HG03457 (cell line): ENCODE measurements at regions not wholly inside any gene's neighbourhood (a gene's known extent, or its start where the extent isn't known, plus 50 kb on each side); places are given as distances from the start of the nearest gene placed in this dataset.

Experiments
- ATAC-seq: cut with Tn5 transposase; IDR thresholded peaks from one replicate; pipeline ENCODE4 v1.9.1; 2021; ENCODE audit warnings: moderate number of reproducible peaks; ENCODE audit not compliant: unreplicated experiment

- no peak for ATAC-seq
Observed at GRCh38 chr14:50036637-50037036, 79.7 kb downstream of the VCPKMT start.

GRCh38 chr14:50037240-50037639 lies 79.1 kb downstream of the VCPKMT start:
- no peak for ATAC-seq

DNA sequence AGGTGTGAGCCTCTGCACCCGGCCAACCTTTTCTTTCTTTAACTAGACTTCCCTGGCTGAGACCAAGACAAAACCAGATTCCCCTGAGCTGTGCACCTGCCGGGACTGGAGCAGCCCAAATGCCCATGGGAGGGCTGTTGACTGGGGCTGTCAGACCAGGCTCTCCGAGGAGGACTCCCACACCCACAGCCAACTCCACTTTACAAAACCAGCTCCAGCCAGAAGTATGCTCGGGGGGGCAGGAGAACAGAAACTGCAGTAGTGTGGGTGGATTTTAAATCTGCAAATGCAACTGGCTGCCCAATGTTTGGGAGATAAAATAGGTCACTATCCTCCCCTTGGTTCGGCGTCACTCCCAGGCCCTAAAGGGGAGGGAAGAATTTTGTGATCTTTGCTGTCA lies 78.5 kb downstream of the VCPKMT start:
- no peak for ATAC-seq

DNA sequence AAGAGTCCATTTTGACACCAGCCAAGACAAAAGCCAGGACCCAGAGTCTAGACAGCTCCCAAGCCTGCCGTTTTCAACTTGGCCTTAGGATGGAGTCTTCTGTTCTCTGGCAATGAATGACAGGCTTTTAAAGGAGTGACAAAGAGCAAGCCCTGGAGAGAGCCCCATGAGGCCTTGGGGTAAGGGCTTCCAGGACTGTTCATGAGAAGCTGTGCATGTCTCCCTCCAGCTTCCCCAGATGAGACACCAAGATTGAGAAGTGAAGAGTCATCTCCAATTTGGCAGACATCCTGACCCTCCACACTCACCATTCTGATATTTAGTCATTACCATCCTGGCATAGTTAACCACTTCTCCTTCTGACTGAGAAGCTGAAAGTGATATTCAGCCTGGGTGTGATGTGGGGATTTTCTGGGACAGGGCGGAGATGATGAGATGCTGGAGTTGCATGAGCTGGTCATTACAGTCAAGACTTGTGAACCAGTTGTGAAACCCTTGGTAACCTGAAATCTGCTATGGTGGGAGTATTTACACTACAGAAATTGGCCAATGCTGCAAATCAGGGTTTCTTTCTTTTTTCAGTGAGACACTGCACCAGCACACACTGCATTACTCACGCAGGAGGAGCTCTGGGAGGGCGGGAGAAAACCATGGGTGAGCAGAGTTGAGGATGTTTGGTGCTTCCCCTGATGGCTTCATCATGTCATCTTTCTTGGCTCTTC lies 77.8 kb downstream of the VCPKMT start:
- peak; percentile 83 for ATAC-seq

DNA sequence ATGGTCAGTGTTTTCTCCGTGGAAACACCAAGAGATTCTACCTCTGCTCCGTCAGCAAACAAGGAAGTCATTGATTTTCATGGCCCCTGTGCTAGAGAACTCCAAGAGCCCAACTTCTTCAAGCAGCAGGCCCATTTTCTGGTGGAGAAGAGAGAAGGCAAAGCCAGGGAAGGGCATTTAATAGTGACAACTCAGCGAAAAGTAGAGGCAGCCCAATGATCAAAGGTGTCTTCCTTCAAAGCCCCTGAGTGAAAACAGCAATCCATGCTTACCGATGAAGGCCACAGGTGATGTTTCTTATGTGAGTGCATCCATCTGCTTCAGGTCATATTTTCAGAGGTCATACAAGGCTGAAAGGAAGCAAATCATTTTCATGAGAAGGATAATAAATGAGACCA lies 77.3 kb downstream of the VCPKMT start:
- ATAC-seq, result no peak

DNA sequence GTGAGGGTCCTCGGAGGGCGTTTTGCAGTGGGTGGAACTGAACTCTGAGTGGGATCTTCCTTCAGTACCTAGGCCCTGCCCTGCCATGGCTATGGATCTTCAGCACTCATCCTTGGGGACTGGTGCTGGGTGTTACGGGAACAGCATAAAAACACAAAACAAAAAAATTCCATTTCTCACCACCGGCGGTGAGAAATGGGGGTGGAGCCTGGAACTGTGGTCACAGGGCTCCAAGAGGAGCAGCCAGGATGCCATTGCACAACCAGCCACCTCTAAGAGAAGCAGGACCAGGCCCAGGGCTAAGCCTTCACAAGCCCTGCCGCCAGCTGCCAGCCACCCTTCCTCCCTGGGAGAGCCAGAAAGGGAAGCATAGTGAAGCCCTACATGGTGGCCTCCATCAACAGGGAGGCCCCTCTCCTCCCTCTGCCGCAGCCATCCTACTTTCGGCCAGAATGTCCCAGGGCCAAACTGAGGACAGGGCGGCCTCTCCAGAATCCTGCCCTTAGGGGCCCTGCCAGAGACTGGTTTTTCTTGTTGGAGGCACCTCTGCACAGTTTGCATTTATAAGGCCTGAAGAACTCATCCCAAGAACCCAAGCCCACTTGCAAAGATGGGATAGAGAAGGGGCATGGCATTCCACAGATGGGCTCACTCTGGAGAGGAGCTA lies 76.5 kb downstream of the VCPKMT start:
- ATAC-seq, result no peak

DNA sequence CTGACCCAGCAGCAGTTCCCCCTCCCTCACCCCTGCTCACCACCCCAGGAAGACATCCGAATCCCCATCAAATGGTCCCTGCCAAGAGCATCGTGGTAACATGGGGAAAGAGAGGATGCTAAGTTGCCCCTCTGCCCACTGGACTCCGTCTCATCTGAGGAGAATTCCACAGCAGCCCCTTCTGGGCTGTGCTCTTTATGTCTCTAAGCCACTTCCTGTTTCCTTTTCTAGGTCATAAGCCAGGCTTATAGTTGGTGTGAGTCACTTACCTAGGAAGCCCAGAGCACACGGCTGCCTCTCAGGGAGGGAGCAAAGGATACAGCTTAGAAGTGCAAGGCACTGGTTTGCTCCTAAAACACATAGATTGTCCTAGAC lies 76.0 kb downstream of the VCPKMT start:
- ATAC-seq, result no peak

- ATAC-seq, result no peak
Observed at GRCh38 chr14:50040895-50041465, 75.4 kb downstream of the VCPKMT start.

GRCh38 chr14:50041980-50042379 lies 74.4 kb downstream of the VCPKMT start:
- no peak for ATAC-seq

GRCh38 chr14:50044042-50044651 lies 72.2 kb downstream of the VCPKMT start:
- no peak for ATAC-seq

GRCh38 chr14:50045039-50045711 lies 71.2 kb downstream of the VCPKMT start:
- peak; percentile 78 for ATAC-seq

GRCh38 chr14:50045837-50046236 lies 70.5 kb downstream of the VCPKMT start:
- no peak for ATAC-seq

DNA sequence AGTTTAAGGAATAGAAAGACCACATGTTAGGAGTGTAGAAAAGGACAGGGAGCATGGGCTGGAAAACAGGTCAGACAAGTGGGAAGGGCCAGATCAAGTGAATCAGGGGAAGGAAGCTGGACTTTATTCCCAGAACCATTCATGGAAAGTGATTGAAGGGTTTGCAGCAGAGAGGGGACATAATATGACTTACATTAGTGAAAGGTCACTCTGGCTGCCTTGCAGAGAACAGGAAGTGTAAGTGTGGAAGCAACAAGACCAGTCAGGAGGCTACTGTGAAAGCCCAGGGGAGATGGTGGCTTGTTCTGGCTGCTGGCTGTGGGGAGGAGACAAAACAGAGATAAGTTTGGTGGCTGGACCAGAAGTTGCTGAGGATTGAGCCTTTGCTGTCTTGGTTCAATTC lies 69.1 kb downstream of the VCPKMT start:
- peak; percentile 60 for ATAC-seq

GRCh38 chr14:50049093-50049492 lies 67.3 kb downstream of the VCPKMT start:
- no peak for ATAC-seq

DNA sequence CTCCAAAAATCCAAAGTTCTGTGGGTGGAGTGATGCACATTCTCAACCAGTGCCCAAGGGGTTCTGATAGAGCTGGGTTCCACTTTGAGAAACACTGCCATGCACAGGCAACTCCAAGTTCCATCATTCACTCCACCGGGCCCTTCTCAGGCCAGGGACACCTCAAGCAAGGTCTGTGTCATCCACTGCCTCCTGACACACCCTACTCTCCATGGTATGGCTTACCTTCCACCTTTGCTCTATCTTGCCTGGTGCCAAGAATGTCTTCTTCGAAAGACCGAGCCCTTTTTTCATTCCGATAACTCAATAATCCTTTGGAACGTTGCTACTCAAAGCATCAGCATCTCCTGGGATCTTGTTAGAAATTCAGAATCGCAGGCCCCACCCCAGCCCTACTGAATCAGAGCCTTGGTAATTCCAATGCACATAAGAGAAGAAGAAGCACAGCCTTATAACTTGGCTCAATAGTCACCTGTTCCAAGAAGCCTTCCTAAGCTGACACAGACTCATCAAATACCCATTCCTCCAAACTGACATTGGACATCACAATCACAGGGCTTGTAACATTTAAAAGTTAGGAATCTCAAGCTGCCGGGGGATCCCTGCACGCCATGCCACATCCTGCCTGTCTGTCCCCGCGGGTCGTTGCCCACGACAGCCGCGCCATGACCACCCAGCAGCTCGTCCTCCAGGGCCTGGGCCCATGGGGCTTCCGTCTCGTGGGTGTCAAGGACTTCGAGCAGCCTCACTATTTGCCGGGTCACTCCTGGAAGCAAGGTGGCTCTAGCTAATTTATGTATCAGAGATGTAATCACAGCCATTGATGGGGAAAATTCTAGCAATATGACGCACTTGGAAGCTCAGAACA lies 66.4 kb downstream of the VCPKMT start:
- no peak for ATAC-seq

GRCh38 chr14:50051106-50051505 lies 65.3 kb downstream of the VCPKMT start:
- ATAC-seq, result no peak

DNA sequence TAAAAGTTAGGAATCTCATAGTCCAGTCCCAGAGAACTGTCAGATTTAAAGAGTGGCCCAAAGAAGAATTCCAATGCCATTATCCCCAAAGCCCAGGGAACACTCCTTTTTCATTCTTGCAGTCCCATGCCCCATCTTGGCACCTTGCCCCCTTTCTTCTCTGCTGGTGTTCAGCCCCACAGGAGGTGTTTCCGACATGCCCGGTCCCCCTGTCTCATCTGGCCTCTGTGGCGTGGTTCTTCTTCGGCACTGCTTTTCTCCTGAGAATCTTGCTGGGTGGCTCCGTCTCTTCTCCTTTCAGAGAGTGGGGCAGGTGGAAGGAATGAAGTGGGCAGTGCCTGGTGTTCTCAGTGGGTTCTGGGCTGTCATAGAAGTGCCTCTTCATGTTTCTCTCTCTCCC lies 64.7 kb downstream of the VCPKMT start:
- no peak for ATAC-seq

GRCh38 chr14:50052517-50052916 lies 63.9 kb downstream of the VCPKMT start:
- no peak for ATAC-seq

- no peak for ATAC-seq
Observed at GRCh38 chr14:50053935-50054334, 62.4 kb downstream of the VCPKMT start.

- no peak for ATAC-seq
Observed at GRCh38 chr14:50055461-50056228, 60.7 kb downstream of the VCPKMT start.
